H1 (cell line): ENCODE measurements at regions not wholly inside any gene's neighbourhood (a gene's known extent, or its start where the extent isn't known, plus 50 kb on each side); places are given as distances from the start of the nearest gene placed in this dataset.

Source experiments
- CTCF ChIA-PET: fragments of 300-600 bp; sonication (Branson Sonifier 250); formaldehyde crosslinking; loops from one replicate; lab custom pipeline; 2021; ENCODE audit not compliant: partially characterized antibody; lab: Charles Lee
- POLR2A ChIA-PET: fragments of 300-600 bp; sonication (Branson Sonifier 250); formaldehyde crosslinking; loops from one replicate; lab custom pipeline; 2021; ENCODE audit warnings: inconsistent platforms; ENCODE audit not compliant: partially characterized antibody; lab: Charles Lee
- DNase-seq, 2 experiments: peaks; one replicate each; pipeline versions ENCODE4 v3.0.0 to v3.0.0-alpha.2; 2010 to 2022; ENCODE audit warnings: low spot score in 2 of 2, low read depth in 1 of 2, mixed read lengths in 1 of 2
- FAIRE-seq: peaks from 2 replicates; lab custom pipeline; 2011; peaks lifted over from hg19 to GRCh38; lab: Jason Lieb, UNC
- H2AFZ ChIP-seq: 2 replicates; pipeline ENCODE4 v1.8.1; 2012; ENCODE audit warnings: low read length, inconsistent platforms
- H2AK5ac ChIP-seq: 2 replicates; pipeline ENCODE4 v1.6.1; 2013; ENCODE audit warnings: low read depth, low read length
- H2BK120ac ChIP-seq: replicated peaks from 2 replicates; pipeline ENCODE3; 2013; ENCODE audit warnings: low read depth, low read length, inconsistent platforms
- H2BK12ac ChIP-seq: 2 replicates; pipeline ENCODE4 v1.6.1; 2013; ENCODE audit warnings: low read depth, low read length
- H2BK15ac ChIP-seq: 2 replicates; pipeline ENCODE4 v1.6.1; 2013; ENCODE audit warnings: low read length
- H2BK20ac ChIP-seq: 2 replicates; pipeline ENCODE4 v1.6.1; 2013; ENCODE audit warnings: low read length
- H2BK5ac ChIP-seq: 2 replicates; pipeline ENCODE4 v1.6.1; 2013; ENCODE audit warnings: low read depth, low read length
- H3K14ac ChIP-seq: 2 replicates; pipeline ENCODE4 v1.6.1; 2013; ENCODE audit warnings: inconsistent platforms; ENCODE audit not compliant: insufficient read length
- H3K18ac ChIP-seq: 2 replicates; pipeline ENCODE4 v1.6.1; 2013; ENCODE audit warnings: low read length; ENCODE audit errors: extremely low read depth
- H3K23ac ChIP-seq: 2 replicates; pipeline ENCODE4 v1.6.1; 2013; ENCODE audit warnings: inconsistent platforms; ENCODE audit not compliant: insufficient read length
- H3K23me2 ChIP-seq: 2 replicates; pipeline ENCODE4 v1.6.1; 2013; ENCODE audit warnings: low read depth, low read length
- H3K27ac ChIP-seq: 2 replicates; pipeline ENCODE4 v1.6.1; 2011; ENCODE audit warnings: low read depth, low read length, inconsistent platforms
- H3K27me3 ChIP-seq, 4 experiments: replicated peaks in 1 of 4; 1 replicate in 1 of 4; 2 replicates in 3 of 4; pipeline versions ENCODE4 v1.6.1 to v1.8.1; 2011 to 2013; ENCODE audit warnings: low read length in 3 of 4, mild to moderate bottlenecking in 3 of 4, inconsistent platforms in 2 of 4, mixed read lengths in 2 of 4, moderate library complexity in 1 of 4; ENCODE audit not compliant: control insufficient read depth in 3 of 4, insufficient read depth in 3 of 4; ENCODE audit errors: extremely low read depth in 1 of 4
- H3K36me3 ChIP-seq, 4 experiments: 2 replicates each; pipeline versions ENCODE4 v1.6.1 to v1.8.1; 2011 to 2013; ENCODE audit warnings: mild to moderate bottlenecking in 4 of 4, low read length in 3 of 4, moderate library complexity in 2 of 4, control low read depth in 1 of 4, inconsistent platforms in 1 of 4; ENCODE audit not compliant: insufficient read depth in 4 of 4, control insufficient read depth in 2 of 4
- H3K4ac ChIP-seq: replicated peaks from 2 replicates; pipeline ENCODE3; 2013; ENCODE audit warnings: low read length, low read depth, mixed read lengths, inconsistent platforms; ENCODE audit not compliant: insufficient read length
- H3K4me1 ChIP-seq, 4 experiments: replicated peaks in 1 of 4; 1 replicate in 1 of 4; 2 replicates in 3 of 4; pipeline versions ENCODE4 v1.6.1 to v1.8.1; 2011 to 2013; ENCODE audit warnings: low read length in 3 of 4, inconsistent platforms in 2 of 4, mixed read lengths in 1 of 4; ENCODE audit not compliant: insufficient read depth in 4 of 4, control insufficient read depth in 3 of 4
- H3K4me2 ChIP-seq, 2 experiments: 2 replicates each; pipeline versions ENCODE4 v1.6.1 to v1.8.1; 2011 to 2013; ENCODE audit warnings: low read depth in 2 of 2, low read length in 2 of 2, control low read depth in 1 of 2, inconsistent platforms in 1 of 2, mild to moderate bottlenecking in 1 of 2; ENCODE audit not compliant: insufficient read depth in 1 of 2
- H3K4me3 ChIP-seq, 4 experiments: fragments of 200-600, 300-600 bp in 1 of 4; sonication (generic), shearing (Covaris generic), sonication (Bioruptor Twin) in 1 of 4; 2 replicates each; pipeline versions ENCODE4 v1.5.1 to v1.8.1; 2011 to 2016; ENCODE audit warnings: low read length in 4 of 4, low read depth in 3 of 4, control low read depth in 2 of 4, inconsistent platforms in 2 of 4, mild to moderate bottlenecking in 2 of 4, mixed read lengths in 1 of 4, moderate library complexity in 1 of 4; ENCODE audit not compliant: insufficient read depth in 2 of 4; ENCODE audit errors: extremely low read depth in 1 of 4
- H3K56ac ChIP-seq: replicated peaks from 2 replicates; pipeline ENCODE3; 2013; ENCODE audit warnings: low read depth, mild to moderate bottlenecking, mixed read lengths, low read length, inconsistent platforms; ENCODE audit not compliant: insufficient read length
- H3K79me1 ChIP-seq: 2 replicates; pipeline ENCODE4 v1.6.1; 2013; ENCODE audit warnings: low read depth, low read length, control low read depth
- H3K79me2 ChIP-seq, 2 experiments: 2 replicates each; pipeline versions ENCODE4 v1.6.1 to v1.8.1; 2012 to 2013; ENCODE audit warnings: low read length in 2 of 2, mild to moderate bottlenecking in 2 of 2, inconsistent platforms in 1 of 2; ENCODE audit not compliant: insufficient read depth in 2 of 2, control insufficient read depth in 1 of 2
- H3K9ac ChIP-seq, 4 experiments: replicated peaks in 1 of 4; 1 replicate in 1 of 4; 2 replicates in 3 of 4; pipeline versions ENCODE4 v1.6.1 to v1.8.1; 2011 to 2013; ENCODE audit warnings: low read depth in 3 of 4, low read length in 3 of 4, control low read depth in 2 of 4, mild to moderate bottlenecking in 2 of 4, moderate library complexity in 2 of 4, inconsistent platforms in 1 of 4; ENCODE audit errors: extremely low read depth in 1 of 4
- H3K9me3 ChIP-seq, 2 experiments: 2 replicates each; pipeline versions ENCODE4 v1.6.1 to v1.8.1; 2012 to 2013; ENCODE audit warnings: mild to moderate bottlenecking in 2 of 2, moderate library complexity in 2 of 2, control low read depth in 1 of 2, inconsistent platforms in 1 of 2, low read depth in 1 of 2, low read length in 1 of 2, mixed read lengths in 1 of 2; ENCODE audit not compliant: insufficient read depth in 2 of 2
- H4K20me1 ChIP-seq, 2 experiments: replicated peaks in 1 of 2; 2 replicates each; pipeline versions ENCODE3 to v1.8.1; 2011 to 2013; ENCODE audit warnings: inconsistent platforms in 2 of 2, low read length in 2 of 2, mild to moderate bottlenecking in 1 of 2; ENCODE audit not compliant: insufficient read depth in 2 of 2, control insufficient read depth in 1 of 2
- H4K5ac ChIP-seq: 2 replicates; pipeline ENCODE4 v1.6.1; 2013; ENCODE audit warnings: low read length, low read depth, mixed read lengths, inconsistent platforms; ENCODE audit not compliant: insufficient read length
- H4K8ac ChIP-seq: 2 replicates; pipeline ENCODE4 v1.8.0; 2013; ENCODE audit warnings: mild to moderate bottlenecking, moderate library complexity, low read length, inconsistent platforms; ENCODE audit not compliant: insufficient read depth; ENCODE audit errors: extremely low read depth
- H4K91ac ChIP-seq: replicated peaks from 2 replicates; pipeline ENCODE3; 2013; ENCODE audit warnings: low read length, mixed read lengths, inconsistent platforms; ENCODE audit not compliant: insufficient read length
- CTBP2 ChIP-seq: IDR thresholded peaks from 2 replicates; pipeline ENCODE4 v1.7.0; 2011; ENCODE audit warnings: borderline replicate concordance, mild to moderate bottlenecking, moderate library complexity, mixed read lengths, low read length; ENCODE audit not compliant: insufficient read depth, insufficient read length
- FOSL1 ChIP-seq: IDR thresholded peaks from 2 replicates; pipeline ENCODE4 v1.6.1; 2011; ENCODE audit warnings: mild to moderate bottlenecking, low read depth, low read length, moderate library complexity; ENCODE audit not compliant: insufficient read depth
- GTF2F1 ChIP-seq: IDR thresholded peaks from 2 replicates; pipeline ENCODE4 v1.6.1; 2012; ENCODE audit warnings: low read depth, low read length, improper control_type of control experiment, borderline replicate concordance
- JUN ChIP-seq: IDR thresholded peaks from 2 replicates; pipeline ENCODE4 v1.6.1; 2011; ENCODE audit warnings: low read depth, mild to moderate bottlenecking, improper control_type of control experiment, low read length
- KDM1A ChIP-seq: fragments of 200-600, 300-600 bp; sonication (generic); IDR thresholded peaks from 2 replicates; pipeline ENCODE4 v1.7.1; 2016; ENCODE audit warnings: mild to moderate bottlenecking, low read length, borderline replicate concordance
- MAX ChIP-seq: IDR thresholded peaks from 2 replicates; pipeline ENCODE4 v1.6.1; 2012; ENCODE audit warnings: inconsistent platforms
- NANOG ChIP-seq: IDR thresholded peaks from 2 replicates; pipeline ENCODE4 v1.6.1; 2011; ENCODE audit warnings: low read length, low read depth, mild to moderate bottlenecking, inconsistent platforms; ENCODE audit not compliant: insufficient read depth, poor library complexity, severe bottlenecking
- POU5F1 ChIP-seq: IDR thresholded peaks from 2 replicates; pipeline ENCODE4 v1.6.1; 2011; ENCODE audit warnings: low read depth, mild to moderate bottlenecking, low read length, moderate library complexity
- RAD21 ChIP-seq, 2 experiments: IDR thresholded peaks in 1 of 2; conservative IDR thresholded peaks in 1 of 2; 2 replicates each; pipeline ENCODE4 v1.6.1; 2011; ENCODE audit warnings: low read depth in 2 of 2, low read length in 2 of 2, improper control_type of control experiment in 1 of 2, inconsistent platforms in 1 of 2, mild to moderate bottlenecking in 1 of 2, moderate library complexity in 1 of 2
- RNF2 ChIP-seq: fragments of 200-900, 300-1000 bp; sonication (generic); IDR thresholded peaks from 2 replicates; pipeline ENCODE4 v1.7.1; 2016; ENCODE audit warnings: borderline replicate concordance, low read depth, mild to moderate bottlenecking, antibody characterized with exemption, low read length; ENCODE audit not compliant: poor library complexity, severe bottlenecking; ENCODE audit errors: missing control alignments
- SUZ12 ChIP-seq: fragments of 200-600 bp; sonication (generic); IDR thresholded peaks from 2 replicates; pipeline ENCODE4 v1.6.1; 2012; ENCODE audit warnings: mild to moderate bottlenecking, inconsistent platforms, low read length, moderate library complexity, mixed read lengths
- TAF1 ChIP-seq: IDR thresholded peaks from 2 replicates; pipeline ENCODE4 v1.6.1; 2011; ENCODE audit warnings: mild to moderate bottlenecking, low read depth, low read length
- TCF12 ChIP-seq: IDR thresholded peaks from 2 replicates; pipeline ENCODE4 v1.6.1; 2011; ENCODE audit warnings: low read depth, mild to moderate bottlenecking, low read length
- TEAD4 ChIP-seq: IDR thresholded peaks from 2 replicates; pipeline ENCODE4 v1.6.1; 2012; ENCODE audit warnings: low read depth, low read length, inconsistent platforms, mixed read lengths
- WGBS, 2 experiments: shearing (Covaris generic) in 1 of 2; methylation state at CpG; one replicate each; pipeline versions ENCODE4 v1.1.6 to v1.1.7; 2013 to 2015; ENCODE audit warnings: low lambda C conversion rate in 2 of 2, mixed read lengths in 2 of 2, inconsistent platforms in 1 of 2, low coverage in 1 of 2, missing lambda C conversion rate in 1 of 2; ENCODE audit not compliant: insufficient replicate concordance in 2 of 2, insufficient coverage in 1 of 2, insufficient read length in 1 of 2; ENCODE audit errors: extremely low coverage in 1 of 2, missing lambda C conversion rate in 1 of 2; 5-methylcytosine and 5-hydroxymethylcytosine counted together

GRCh38 chr5:125093776-125094175 lies 347.3 kb upstream of the ZNF608 start:
- no peak overlapping the region for H2BK12ac ChIP-seq
- no peaks in the 10 kb centered on the region; a peak in 1 of 8 replicates for H3K36me3 ChIP-seq
- CTCF ChIA-PET: no interaction called here
- WGBS, 2 experiments: 81% methylated on average over 3 of the region's 3 CpGs; no CpG with 5 or more reads in 1 of the 2 experiments
- H2BK20ac ChIP-seq: no peak overlapping the region
- H3K9ac ChIP-seq: no peak overlapping the region
- H2BK15ac ChIP-seq: no peak overlapping the region
- H3K27me3 ChIP-seq: no peaks in the 10 kb centered on the region
- no peak overlapping the region for H4K91ac ChIP-seq
- H3K56ac ChIP-seq: no peak overlapping the region
- no peak overlapping the region for H2BK5ac ChIP-seq
- no peaks in the 10 kb centered on the region for H3K23me2 ChIP-seq
- no peak overlapping the region for H3K27ac ChIP-seq
- no peak overlapping the region for H2AFZ ChIP-seq
- H3K79me2 ChIP-seq: no peaks in the 10 kb centered on the region
- no peak overlapping the region for H4K5ac ChIP-seq
- H3K14ac ChIP-seq: no peak overlapping the region
- no peaks in the 10 kb centered on the region for H3K79me1 ChIP-seq
- H3K9me3 ChIP-seq: peaks cover 5% of the 10 kb centered on the region in 2 experiments; a peak in 2 of 4 replicates
- no peak overlapping the region for H3K4me2 ChIP-seq
- no peak overlapping the region for H3K4ac ChIP-seq
- no peak overlapping the region for H2BK120ac ChIP-seq
- DNase-seq (peak in 1 of 2 experiments; percentile 1), FAIRE-seq (no peak)
- no peak overlapping the region for H2AK5ac ChIP-seq
- no peak overlapping the region for H3K4me3 ChIP-seq
- no peak overlapping the region for H3K23ac ChIP-seq
- POLR2A ChIA-PET: no interaction called here
- no peaks in the 10 kb centered on the region for H4K20me1 ChIP-seq
- no peak overlapping the region for H4K8ac ChIP-seq
- H3K4me1 ChIP-seq: no peaks in the 10 kb centered on the region
- no peak overlapping the region for H3K18ac ChIP-seq
- TF ChIP-seq GTF2F1 (no peak), NANOG (no peak), RAD21 (IDR thresholded peaks at IDR 0.05 in 1 of 2, conservative IDR thresholded peaks at IDR 0.05 in 1 of 2; ENCODE audit: low read depth in 2 of 2, low read length in 2 of 2) (no peak), TCF12 (no peak), TEAD4 (no peak), KDM1A (no peak), SUZ12 (no peak), FOSL1 (no peak), MAX (no peak), POU5F1 (no peak), JUN (no peak), TAF1 (no peak), CTBP2 (no peak), RNF2 (no peak)
